GM12874 (cell line): ENCODE measurements at regions not wholly inside any gene's neighbourhood (a gene's known extent, or its start where the extent isn't known, plus 50 kb on each side); places are given as distances from the start of the nearest gene placed in this dataset.

ENCODE experiments used
- CTCF ChIP-seq: IDR thresholded peaks from 2 replicates; pipeline ENCODE4 v1.5.1; 2011; ENCODE audit warnings: low read depth, mild to moderate bottlenecking, control low read depth, low read length, moderate library complexity; ENCODE audit not compliant: insufficient read depth

- no peak for TF ChIP-seq CTCF
Observed at GRCh38 chr1:219697682-219698081, 84.8 kb upstream of the ZC3H11B start.

- no peak for TF ChIP-seq CTCF
Observed at GRCh38 chr1:219692981-219693380, 80.1 kb upstream of the ZC3H11B start.

- no peak for TF ChIP-seq CTCF
Observed at GRCh38 chr1:219689774-219690173, 76.9 kb upstream of the ZC3H11B start.

GRCh38 chr1:219687779-219688178 lies 74.9 kb upstream of the ZC3H11B start:
- TF ChIP-seq CTCF, result no peak

- TF ChIP-seq CTCF, result no peak
Observed at GRCh38 chr1:219686171-219686570, 73.3 kb upstream of the ZC3H11B start.

- no peak for TF ChIP-seq CTCF
Observed at GRCh38 chr1:219682788-219683187, 69.9 kb upstream of the ZC3H11B start.

- no peak for TF ChIP-seq CTCF
Observed at GRCh38 chr1:219681876-219682275, 69.0 kb upstream of the ZC3H11B start.

- TF ChIP-seq CTCF, result no peak
Observed at GRCh38 chr1:219676012-219676765, 63.3 kb upstream of the ZC3H11B start.
